OCI-LY7 (cell line): ENCODE measurements at regions not wholly inside any gene's neighbourhood (a gene's known extent, or its start where the extent isn't known, plus 50 kb on each side); places are given as distances from the start of the nearest gene placed in this dataset.

Source experiments
- EZH2phosphoT487 ChIP-seq: fragments of 200-600 bp; sonication (generic); IDR thresholded peaks from 2 replicates; pipeline ENCODE4 v1.6.1; 2018; ENCODE audit warnings: low read depth, borderline replicate concordance, mild to moderate bottlenecking, mixed run types, antibody characterized with exemption, low read length, moderate library complexity, mixed read lengths
- TF ChIP-seq, protein P1 (sequence below): fragments of 200-600 bp; sonication (generic); conservative IDR thresholded peaks from 2 replicates; pipeline ENCODE4 v1.5.1; 2014; ENCODE audit warnings: mild to moderate bottlenecking, antibody characterized with exemption, low read length, moderate library complexity, mixed read lengths

GRCh38 chr14:100427166-100427565 lies 104.0 kb downstream of the SLC25A47 start:
- TF ChIP-seq, protein P1, sequence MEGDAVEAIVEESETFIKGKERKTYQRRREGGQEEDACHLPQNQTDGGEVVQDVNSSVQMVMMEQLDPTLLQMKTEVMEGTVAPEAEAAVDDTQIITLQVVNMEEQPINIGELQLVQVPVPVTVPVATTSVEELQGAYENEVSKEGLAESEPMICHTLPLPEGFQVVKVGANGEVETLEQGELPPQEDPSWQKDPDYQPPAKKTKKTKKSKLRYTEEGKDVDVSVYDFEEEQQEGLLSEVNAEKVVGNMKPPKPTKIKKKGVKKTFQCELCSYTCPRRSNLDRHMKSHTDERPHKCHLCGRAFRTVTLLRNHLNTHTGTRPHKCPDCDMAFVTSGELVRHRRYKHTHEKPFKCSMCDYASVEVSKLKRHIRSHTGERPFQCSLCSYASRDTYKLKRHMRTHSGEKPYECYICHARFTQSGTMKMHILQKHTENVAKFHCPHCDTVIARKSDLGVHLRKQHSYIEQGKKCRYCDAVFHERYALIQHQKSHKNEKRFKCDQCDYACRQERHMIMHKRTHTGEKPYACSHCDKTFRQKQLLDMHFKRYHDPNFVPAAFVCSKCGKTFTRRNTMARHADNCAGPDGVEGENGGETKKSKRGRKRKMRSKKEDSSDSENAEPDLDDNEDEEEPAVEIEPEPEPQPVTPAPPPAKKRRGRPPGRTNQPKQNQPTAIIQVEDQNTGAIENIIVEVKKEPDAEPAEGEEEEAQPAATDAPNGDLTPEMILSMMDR: no peak
- TF ChIP-seq EZH2phosphoT487: no peak
